HG02759 (cell line): ENCODE measurements at regions not wholly inside any gene's neighbourhood (a gene's known extent, or its start where the extent isn't known, plus 50 kb on each side); places are given as distances from the start of the nearest gene placed in this dataset.
"Not testable (repeated sequence)": the region's sequence is repeated elsewhere in the genome, so short reads cannot be mapped to it uniquely, and the experiment has no call there.

Source experiments
- ATAC-seq: cut with Tn5 transposase; IDR thresholded peaks from one replicate; pipeline ENCODE4 v1.9.1; 2021; ENCODE audit warnings: mild to moderate bottlenecking, moderate library complexity; ENCODE audit not compliant: unreplicated experiment

DNA sequence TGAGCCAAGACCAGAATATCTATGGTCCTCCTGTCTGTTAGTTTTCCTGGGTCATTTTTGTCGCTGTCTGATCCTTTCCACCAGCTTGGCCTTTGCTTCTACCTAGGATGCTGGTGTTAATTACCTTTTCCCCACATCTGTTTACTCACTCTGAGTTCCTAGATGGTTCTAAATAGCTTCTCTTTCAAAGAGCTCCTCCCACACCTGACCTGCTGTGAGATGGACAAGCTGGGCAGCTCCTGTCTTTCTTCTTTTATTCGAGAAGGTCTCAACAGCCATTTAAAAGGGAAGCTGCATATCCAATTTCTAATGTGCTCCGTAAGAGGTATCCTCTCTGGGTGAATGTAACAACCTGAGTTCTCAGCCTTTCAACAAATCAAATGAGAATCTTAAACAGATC is 156.2 kb downstream of the HRH4 start:
- no peak for ATAC-seq

DNA sequence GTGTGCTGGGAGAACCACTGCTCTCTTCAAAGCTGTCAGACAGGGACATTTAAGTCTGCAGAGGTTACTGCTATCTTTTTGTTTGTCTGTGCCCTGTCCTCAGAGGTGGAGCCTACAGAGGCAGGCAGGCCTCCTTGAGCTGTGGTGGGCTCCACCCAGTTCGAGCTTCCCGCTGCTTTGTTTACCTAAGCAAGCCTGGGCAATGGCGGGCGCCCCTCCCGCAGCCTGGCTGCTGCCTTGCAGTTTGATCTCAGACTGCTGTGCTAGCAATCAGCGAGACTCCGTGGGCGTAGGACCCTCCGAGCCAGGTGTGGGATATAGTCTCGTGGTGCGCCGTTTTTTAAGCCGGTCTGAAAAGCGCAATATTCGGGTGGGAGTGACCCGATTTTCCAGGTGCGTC is 164.0 kb downstream of the HRH4 start:
- ATAC-seq = not testable (repeated sequence)

DNA sequence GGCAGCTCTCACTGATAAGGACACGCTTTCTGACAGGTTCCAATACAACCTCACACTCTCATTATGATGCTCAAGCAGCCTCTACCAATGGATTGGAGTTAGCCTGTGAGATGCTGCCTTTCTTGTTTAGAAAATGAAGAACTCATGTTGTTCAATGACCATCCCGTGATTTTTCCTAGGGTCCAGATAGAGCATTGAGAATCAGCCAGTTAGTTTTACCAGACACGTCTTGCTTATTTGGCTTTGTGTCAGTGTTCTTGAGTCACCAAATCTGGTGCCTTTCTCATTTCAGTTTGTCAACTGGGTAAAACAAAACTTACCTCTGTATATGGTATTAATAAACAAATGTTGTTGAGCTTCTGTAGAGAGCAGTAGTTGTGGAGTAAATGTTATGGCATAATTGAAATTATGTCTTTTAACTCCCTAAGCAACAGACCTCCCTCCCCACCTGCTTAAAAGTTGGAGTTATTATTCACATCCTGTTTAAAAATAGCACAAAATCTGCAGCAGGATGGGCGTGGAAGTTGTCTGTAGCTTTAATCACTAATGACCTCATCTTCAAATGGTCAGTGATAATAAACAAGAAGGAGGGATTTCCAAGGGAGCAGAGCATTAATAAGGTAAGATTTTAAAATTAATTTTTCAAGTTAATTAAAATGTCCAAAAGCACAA is 167.3 kb downstream of the HRH4 start:
- no peak for ATAC-seq

DNA sequence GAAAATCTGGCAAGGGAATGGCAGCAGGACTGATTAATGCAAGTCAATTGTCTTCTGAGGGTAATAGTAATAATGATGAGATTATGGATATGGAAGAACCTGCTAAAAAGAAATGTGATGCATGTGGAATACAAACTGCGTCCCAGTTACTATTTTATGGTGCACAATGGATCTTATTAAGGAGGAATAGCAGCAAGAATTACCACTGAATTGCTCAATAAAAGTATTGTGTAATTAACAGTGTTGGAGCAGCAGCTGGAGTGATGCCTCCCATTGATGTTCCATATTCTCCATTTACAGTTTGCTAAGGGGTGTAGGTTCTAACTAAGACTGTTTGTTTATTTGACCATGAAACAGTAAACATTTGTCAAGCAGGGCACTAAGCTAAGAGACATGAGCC is 167.9 kb downstream of the HRH4 start:
- no peak for ATAC-seq

DNA sequence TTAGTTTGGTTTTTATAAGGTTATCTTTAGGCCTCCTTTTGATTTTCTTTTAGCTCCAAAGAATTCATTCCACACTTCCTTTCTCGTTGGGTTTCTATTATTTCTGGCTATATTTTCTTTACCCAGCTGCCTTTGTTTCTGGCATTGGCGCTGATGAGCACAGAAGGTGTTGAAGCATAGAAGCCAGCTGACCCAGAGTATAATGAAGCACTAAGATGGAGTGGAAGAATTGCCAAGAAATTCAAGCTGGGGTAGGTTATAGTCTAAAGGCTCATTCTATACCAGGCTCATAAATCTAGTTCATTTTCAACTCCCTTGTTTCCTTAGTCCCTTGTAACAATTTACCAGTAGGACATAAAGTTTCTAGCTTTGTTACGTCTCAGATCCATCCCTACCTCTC is 169.5 kb downstream of the HRH4 start:
- ATAC-seq = no peak

DNA sequence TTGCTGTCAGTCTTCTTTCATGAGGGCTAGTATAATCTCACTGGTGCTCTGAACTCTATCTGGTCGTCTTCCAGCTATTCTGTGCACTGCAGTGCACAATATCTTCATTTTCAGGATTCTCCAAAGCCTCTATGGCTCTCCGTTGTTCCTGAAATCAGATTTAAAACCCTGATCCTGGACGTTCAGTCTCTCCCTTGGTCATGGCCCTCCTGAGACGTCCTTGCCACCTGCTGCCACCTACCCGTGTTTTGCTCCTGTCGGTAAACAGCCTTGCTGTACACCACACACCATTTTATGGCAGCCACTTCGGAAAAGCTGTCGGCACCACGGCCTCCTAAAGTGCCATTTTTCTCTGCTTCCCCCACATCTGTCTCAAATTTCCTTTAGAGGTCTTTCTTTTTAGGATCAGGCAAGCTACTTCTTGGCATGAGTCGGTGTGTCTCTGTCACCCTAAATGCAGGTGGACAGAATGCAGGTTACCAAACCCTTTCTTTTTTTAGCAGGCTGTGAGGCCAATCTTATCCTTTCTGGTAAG is 170.0 kb downstream of the HRH4 start:
- ATAC-seq = no peak

DNA sequence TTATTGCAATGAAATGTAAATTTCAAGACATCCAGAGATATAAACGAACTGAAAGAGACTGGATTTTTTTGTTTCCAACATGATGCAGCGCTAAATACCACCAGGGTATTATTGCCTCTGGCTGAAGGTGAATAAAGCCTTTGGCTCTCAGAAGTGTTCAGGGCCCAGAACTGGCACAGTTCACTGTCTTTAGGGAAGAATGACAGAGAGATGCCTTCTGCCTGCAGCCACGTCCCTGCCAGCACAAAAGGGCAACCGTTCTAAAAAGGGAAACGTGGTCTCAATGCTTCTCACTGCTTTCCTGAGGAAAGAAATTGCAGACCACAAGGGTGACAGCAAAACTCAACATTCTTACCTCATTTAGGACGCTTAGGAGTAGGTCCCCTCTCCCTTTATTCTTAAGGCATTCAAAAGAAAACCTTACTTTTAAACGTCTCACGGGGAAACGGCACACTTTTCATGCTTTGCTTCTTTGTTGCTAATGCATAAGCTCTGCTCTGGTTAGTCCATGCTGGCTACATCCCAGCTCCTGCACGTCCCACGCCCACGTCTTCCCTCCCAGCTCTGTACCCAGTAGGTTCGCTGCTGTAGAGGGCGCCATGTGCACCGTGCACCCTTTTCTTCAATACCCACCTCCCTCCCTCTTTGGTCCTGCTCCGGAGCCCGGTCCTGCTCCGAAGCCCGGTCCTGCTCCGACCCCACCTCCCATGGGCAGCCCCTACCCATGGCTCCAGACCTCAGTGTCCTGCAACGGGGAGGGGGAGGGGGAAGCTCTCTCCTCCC is 171.0 kb downstream of the HRH4 start:
- no peak for ATAC-seq

DNA sequence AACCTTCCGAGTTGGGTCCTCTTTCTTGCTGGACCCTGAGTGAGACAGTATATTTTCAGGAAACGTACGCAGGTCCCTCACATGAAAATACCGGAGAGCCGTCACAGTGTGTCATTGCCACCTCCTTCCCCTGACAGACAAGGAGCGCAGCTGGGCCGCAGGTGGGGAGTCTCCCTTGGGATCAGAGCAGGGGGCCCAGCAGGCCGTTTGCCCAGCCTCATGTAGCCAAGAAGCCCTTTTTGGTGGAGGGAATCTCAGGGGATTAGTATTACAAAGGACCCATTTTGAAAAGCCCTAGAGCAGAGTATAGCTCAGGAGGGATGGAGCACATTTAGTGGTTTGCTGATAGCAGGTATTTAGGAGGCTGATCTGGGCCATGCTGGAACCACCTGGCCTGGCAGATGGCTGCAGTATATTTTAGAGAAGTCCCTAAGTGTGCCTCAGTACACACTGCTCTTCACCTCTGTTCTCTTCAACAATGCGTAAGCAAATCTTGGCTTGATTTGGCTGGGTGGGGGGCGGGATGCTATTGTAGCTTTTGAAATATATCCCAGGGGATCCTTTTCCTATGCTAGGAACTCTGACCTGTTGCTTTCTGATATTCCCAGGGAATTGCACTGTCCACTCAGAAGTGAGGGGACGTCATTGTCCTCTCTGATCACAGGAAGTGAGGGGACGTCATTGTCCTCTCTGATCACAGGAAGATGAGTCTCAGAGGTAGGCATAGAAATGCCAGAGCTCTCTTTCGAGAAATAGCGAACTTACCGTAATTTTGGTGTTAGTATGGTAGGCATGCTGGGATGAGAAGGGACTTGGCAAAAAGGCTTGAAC is 171.9 kb downstream of the HRH4 start:
- no peak for ATAC-seq

DNA sequence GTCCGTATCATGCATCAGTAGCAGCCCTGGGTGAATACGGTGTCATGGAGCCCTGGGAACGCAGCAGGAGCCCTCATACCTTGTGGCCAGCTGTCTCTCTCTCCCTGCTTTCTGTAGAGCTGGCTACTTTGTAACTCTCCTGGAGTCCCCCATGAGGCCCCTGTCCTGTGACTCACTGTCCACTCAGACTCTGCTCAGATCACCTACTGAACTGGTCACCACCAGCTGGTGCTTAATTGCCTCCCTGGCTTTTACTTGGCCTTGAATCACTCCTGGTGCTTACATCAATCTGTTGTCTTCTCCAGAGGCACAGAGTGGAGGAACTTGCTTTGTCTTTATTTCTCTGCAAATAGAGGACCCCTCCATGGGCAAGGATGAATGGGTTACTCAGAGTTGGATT is 172.7 kb downstream of the HRH4 start:
- ATAC-seq = no peak

DNA sequence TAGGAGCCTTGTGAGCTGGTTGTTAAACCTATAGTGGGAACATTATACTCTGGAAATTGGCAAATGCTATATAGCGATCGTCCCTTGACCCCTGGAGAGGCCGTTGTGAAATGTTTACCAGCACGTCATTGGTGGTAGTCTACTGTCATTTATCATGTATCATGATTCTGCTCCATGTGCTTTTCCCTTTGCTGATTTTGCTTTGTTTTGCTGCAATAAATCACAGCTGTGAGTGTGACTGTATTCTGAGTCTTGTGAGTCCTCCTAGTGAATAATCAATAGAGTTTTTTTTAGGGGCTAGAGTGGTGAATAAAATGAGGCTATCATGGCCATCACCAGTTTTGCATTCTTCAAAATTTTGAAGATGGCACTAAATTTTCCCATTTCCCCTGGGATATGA is 189.1 kb downstream of the HRH4 start:
- no peak for ATAC-seq

DNA sequence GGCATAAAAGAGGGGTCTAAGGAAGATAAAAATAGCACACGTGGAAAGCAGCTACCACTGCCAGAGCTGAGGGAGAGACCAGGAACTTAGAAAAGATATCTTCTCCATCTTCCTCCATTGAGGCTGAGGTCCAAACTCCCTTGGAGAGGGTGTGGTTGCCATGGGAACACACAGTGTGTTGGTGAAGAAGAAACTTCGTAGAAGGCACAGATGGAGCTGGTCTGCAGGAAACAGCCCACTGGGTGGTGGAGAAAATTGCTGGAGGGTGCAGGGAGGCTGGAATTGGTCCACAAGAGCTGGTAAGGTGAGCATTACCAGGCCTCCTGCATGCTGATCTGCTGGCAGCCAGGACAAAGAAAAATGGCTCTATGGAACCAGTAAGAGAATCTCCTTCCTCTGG is 191.0 kb downstream of the HRH4 start:
- ATAC-seq = no peak

DNA sequence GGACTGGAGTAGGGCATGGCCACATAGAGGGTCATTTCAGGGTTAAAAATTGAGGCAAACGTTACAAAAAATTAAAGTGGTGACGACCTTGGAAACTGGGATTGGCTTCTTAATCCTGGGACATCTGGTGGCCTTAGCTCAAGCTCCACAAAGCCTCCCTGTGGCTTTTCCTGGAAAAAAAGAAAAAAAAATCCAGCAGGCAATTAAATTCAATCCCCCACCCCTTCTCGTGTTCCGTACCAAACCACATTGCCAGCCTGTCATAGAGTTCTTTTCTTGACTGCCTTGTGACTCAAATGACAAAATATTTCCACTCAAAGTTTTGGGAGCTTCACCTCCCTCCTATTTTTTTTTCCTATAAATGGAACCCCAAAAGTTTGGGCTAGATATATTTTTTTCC is 195.6 kb downstream of the HRH4 start:
- no peak for ATAC-seq

DNA sequence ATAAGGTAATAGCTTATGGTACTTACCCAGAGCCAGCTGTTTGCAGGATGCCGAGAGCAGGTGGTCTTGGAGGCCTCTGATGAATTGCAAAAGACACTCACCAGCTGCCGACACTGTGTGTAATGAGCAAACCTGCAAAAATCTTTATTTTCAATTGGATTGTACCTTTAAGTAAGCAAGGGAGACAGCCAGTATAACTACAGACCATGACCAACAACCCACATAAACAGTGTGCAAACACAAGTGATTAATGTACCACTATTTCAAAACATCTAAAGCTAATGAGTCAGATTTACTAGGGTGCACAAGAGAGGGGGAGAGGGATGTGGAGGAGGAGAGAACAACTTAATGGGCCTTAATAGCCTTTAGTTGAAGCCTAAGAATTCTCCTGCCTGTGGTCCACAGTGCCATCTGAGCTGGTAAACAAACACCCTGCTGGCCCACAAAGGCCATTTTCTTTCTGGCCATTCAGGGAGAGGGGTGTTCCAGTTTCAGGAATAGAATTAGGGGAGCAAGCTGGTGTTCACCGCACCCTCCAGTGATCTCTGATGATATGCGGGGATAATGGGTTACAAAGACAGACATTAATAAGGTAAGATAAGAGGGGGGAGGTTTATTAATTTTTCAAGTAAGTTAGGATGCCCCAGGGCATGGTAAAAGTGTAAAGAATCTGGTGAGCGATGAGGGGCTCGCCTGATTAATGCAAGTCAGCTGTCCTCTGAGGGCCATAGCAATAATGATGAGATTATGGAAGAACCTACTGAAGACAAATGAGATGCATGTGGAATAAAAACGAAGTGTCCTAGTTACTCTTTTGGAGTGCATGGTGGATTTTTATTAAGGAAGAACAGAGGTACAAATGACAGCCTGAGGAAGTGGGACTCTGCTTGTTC is 196.4 kb downstream of the HRH4 start:
- ATAC-seq = no peak

DNA sequence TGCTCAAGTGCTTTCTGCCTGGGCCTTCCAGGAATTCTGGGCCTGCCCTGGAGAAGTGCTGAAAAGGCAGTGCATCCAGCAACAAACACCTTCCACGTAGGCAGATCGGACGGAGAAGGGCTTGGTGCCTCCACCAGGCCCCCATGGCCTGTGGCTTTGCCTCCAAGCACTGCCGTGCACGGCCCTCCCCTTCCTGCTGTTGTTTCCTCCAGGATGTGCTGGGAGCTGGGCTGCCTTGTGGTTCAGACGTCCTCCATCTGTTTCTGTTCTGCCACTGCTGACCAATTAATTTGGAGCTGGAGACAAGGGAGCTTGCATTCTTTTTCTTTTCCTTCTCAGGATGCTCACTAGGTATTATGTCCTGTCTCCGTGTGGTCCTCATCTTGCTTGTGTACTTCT is 197.0 kb downstream of the HRH4 start:
- no peak for ATAC-seq

DNA sequence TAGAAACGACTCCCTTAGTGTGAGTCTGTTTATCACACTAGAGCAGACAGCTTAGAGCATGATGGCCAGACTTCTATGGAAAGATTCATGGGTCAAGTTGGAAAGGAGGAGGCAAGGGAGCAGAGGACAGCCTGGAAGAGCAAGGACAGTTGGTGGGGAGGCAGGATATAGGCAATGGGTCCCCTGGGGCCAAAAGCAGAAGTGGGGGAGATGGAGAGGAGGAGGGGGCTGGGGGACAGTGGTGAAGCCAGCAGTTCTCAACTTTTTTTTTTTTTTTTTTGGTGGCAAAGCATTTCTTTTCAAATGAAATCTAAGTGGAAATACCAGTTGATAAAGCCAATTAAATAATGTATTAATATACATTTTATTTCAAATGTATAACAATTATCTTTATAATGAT is 197.9 kb downstream of the HRH4 start:
- no peak for ATAC-seq

DNA sequence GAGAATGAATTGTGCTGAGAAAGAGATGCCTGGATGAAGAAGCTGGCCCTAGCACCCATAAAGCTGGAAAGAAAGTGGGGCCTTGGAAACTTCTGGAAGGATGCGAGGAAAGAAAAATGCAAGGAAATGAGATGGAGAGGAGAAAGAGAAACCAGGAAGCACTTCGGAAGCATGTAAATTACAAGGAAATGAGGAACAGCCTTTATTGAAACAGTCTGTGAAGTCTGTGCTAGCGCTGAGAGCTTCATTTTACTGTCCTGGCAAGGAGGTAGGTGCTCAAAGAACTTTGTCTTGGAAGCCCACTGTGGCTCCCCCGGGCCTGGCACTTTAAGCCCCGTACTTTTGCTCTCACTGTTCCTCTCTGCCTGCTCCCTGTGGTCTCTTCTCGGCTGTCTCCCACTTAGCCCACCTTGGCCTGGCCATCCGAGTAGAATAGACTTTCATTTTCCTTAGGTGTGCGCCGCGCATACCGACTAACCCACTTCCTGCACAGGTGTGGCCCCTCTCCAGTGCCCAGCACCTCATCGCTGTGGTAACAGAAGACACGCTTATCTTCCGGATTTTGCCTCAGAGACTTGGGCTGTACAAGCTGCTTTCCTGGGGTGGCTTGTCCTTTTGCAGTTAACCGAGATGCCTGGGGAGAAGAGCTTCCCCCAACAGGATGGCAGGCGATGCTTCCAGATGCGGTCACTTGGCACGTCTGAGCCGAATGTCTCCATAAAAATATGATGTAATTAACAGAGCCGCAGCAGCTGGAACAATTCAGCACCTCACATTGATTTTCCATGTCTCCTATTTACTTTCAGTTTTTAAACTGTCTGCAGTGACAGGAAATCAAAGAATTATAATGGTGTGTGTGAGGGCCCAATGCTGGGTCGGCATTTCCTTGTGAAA is 199.6 kb downstream of the HRH4 start:
- ATAC-seq = peak; percentile 76

DNA sequence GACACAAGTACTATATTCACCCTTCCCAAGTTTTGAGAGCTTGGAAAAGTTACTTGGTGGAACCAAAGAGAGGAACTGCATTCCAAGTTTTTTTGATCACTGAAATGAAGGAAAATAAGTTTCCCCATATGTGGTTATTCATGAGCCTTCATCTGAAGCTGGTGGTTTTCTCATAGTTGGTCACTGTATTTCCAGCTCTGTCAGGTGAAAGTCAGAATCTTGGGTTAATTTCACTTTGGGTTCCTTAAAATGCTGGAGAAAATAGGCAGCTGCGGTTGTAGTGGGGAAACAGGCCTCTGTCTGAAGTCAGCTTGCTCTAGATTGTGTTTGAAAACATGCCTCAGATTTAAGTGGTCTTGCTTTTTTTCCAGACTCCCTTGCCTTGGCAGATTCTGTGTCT is 200.5 kb downstream of the HRH4 start:
- ATAC-seq = no peak

DNA sequence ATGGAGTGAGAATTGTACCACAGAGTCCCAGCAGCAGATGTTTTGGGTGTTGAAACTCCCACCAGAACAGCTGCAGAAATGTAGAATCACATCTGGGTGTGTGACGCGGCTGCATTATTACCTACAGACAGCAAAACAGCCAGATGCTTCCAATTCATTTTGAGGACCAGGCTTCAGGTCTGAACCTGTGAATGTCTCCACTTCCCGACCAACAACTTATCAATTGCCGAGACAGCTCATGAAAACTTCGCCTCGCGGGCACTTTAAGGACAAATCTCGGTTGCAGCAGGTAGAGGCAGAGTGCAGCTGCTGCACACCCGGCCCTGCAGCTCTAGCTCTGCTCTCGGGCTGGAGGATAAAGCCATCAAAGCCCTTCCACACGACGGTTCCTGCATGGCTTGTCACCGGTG is 202.0 kb downstream of the HRH4 start:
- ATAC-seq = no peak

DNA sequence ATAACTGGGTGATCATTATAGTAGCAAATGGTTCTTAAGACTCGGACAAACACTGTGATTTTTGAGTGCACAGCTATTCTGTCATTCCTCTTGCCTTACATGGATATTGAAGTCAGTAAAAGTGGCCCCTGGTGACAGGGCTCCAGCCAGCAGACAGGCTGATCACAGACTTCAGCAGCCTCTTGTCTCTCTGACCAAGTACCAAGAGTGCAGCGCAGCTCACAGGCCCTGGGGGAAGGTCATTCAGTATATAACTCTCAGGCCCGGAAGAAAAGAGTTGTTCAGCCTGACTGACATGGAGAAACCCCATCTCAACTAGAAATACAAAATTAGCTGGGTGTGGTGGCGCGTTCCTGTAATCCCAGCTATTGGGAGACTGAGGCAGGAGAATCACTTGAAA is 202.6 kb downstream of the HRH4 start:
- ATAC-seq = no peak

DNA sequence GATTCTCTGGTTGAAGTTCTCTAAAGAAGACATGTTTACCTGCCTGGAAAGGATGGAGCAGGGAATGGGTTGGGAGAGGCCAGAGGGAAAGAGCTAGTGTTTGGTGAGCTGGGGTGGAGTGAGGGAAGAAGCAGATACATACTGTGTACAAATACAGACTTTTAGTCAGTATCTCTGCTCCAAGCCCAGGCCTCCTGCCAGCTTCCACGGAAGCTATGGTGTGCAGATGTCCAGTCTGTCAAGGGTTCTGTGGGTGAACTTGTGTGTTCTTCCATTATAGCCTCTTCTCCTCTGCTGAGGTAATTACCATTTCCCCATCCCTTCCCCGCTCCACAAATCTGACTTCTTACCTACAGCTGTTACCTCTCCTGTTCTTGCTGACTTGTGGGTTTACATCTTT is 208.6 kb downstream of the HRH4 start:
- no peak for ATAC-seq
